GM10266 (cell line): ENCODE measurements at regions not wholly inside any gene's neighbourhood (a gene's known extent, or its start where the extent isn't known, plus 50 kb on each side); places are given as distances from the start of the nearest gene placed in this dataset.

Source experiments
- DNase-seq: peaks from one replicate; pipeline ENCODE4 v3.0.0; 2012; ENCODE audit errors: extremely low spot score
- CTCF ChIP-seq: IDR thresholded peaks from 2 replicates; pipeline ENCODE4 v1.5.1; 2012; ENCODE audit warnings: mild to moderate bottlenecking, low read depth; ENCODE audit not compliant: control insufficient read depth, insufficient read depth; ENCODE audit errors: missing control alignments

- no peak for TF ChIP-seq CTCF
- no peak for DNase-seq
These were observed 162.8 kb upstream of the SVIL start for GRCh38 chr10:29797616-29798015.

- no peak for DNase-seq
- no peak for TF ChIP-seq CTCF
These were observed 161.1 kb upstream of the SVIL start for GRCh38 chr10:29795850-29796249.

GRCh38 chr10:29794776-29795611 is 160.2 kb upstream of the SVIL start:
- no peak for DNase-seq

GRCh38 chr10:29791773-29792172 is 157.0 kb upstream of the SVIL start:
- TF ChIP-seq CTCF = no peak
- DNase-seq = no peak

More at GRCh38 chr10:29794776-29795611, 160.2 kb upstream of the SVIL start:
- TF ChIP-seq CTCF = no peak

GRCh38 chr10:29790207-29790606 is 155.4 kb upstream of the SVIL start:
- no peak for TF ChIP-seq CTCF
- DNase-seq = no peak

- TF ChIP-seq CTCF = no peak
- no peak for DNase-seq
These were observed 153.3 kb upstream of the SVIL start for GRCh38 chr10:29788113-29788512.

- TF ChIP-seq CTCF = no peak
- no peak for DNase-seq
These were observed 150.9 kb upstream of the SVIL start for GRCh38 chr10:29785701-29786100.
